COLO668 (cell line): ENCODE measurements at regions not wholly inside any gene's neighbourhood (a gene's known extent, or its start where the extent isn't known, plus 50 kb on each side); places are given as distances from the start of the nearest gene placed in this dataset.
"Not testable (repeated sequence)": the region's sequence is repeated elsewhere in the genome, so short reads cannot be mapped to it uniquely, and the experiment has no call there.

Source experiments
- DNase-seq: peaks from one replicate; lab custom pipeline; 2025; ENCODE audit not compliant: unreplicated experiment; lab: John Stamatoyannopoulos, UW

DNA sequence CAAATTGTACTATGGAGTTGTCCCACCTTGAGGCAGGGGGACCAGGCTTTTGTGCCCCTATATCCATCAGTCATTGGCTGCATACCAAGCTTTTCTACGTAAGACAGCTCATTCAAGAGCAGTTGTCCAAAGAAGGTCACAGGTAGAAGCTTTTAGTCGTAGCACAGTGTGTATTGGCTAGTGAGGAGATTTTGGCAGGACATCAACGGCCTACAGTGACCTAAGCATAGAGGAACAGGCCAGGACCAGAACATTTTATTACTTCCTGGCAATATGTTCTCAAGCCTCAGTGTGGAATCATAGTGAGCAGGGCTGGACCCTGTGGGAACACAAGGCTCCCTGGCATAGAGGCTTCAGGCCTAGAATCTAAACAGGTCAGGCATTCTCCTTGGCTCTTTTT, 105.4 kb upstream of the ANKRD28 start:
- DNase-seq = no peak

DNA sequence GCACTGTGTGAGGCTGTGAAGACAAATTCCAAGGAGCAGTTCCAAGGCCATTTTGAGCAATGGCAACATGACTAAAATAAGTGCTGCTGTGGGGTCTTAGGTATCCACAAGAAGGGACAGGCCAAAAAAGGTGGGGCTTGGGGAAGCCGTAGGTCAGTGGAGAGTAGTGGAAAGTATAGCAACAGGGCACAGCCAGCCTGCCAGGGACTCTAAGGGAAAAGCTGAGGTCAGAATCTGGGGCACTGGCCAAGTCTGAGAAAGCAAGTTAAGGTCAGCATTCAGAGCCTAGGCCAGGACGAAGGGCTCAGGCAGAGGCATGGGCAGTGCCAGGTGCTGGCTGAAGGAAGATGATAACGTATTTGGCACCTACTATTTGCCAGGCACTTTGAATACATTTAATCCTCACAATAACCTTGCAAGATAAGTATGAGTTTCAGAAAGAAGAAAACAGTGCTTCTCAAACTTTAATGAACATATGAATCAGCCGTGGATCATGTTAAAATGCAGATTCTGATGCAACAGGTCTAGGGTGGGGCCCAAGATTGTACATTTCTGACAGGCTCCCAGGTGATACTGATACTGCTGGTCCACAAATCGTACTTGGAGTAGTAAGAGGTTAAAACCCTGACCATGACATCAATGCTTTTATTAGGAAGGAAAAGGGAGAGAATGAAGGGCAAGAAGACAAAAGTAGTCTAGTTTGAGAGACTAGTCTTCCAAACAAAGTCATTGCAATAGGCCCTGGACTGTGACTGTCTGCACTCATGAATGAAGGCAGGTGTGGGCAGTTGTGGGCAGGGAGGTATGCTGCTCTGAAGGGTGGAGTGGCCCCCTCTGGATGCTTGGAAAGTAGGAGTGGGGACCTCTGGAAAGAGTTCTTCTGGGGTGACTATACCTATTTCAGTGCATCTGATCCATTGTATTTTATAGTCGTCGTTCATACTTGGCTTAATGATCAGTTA, 106.3 kb upstream of the ANKRD28 start:
- no peak for DNase-seq

- no peak for DNase-seq
Measured at GRCh38 chr3:15905041-15905440, 107.3 kb upstream of the ANKRD28 start.

- DNase-seq = not testable (repeated sequence)
Measured at GRCh38 chr3:15907403-15907802, 109.6 kb upstream of the ANKRD28 start.

DNA sequence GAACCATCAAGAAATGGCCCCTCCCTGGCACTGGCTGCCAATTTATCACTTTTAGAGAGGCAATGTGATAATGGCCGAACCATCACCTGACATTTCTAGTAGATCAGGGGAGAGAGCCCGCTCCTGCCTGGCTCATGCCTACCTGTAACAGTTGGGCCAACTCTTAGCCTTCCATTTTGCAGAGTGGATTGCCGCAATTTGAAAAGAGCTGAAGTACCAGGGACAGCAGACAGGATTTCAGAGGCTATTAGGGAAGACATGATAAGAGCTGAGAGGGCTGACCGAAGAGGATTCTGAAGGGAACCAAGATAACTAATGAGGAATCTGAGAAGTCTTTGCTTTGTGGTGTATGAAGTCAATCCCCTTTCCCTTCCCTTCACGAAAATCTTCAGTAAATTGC, 121.2 kb upstream of the ANKRD28 start:
- no peak for DNase-seq

DNA sequence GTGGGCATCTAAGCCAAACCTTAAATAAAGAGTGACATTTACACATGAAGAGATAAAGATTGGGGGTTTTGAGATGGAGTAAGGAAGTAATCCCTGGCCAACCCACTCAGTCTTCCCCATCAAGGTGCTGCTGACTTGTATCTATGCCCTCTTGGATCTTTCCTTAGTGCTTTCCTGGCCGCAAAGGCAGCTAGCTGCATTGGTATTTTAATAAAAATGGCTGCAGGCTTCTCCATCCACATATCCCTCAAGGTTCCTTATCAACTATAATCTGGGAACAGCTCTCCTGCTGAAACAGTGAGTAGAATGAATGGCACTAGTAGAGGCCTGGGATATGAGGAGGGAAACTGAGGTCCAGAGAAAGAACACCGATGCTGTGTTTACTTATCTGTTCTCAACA, 122.2 kb upstream of the ANKRD28 start:
- DNase-seq = no peak

DNA sequence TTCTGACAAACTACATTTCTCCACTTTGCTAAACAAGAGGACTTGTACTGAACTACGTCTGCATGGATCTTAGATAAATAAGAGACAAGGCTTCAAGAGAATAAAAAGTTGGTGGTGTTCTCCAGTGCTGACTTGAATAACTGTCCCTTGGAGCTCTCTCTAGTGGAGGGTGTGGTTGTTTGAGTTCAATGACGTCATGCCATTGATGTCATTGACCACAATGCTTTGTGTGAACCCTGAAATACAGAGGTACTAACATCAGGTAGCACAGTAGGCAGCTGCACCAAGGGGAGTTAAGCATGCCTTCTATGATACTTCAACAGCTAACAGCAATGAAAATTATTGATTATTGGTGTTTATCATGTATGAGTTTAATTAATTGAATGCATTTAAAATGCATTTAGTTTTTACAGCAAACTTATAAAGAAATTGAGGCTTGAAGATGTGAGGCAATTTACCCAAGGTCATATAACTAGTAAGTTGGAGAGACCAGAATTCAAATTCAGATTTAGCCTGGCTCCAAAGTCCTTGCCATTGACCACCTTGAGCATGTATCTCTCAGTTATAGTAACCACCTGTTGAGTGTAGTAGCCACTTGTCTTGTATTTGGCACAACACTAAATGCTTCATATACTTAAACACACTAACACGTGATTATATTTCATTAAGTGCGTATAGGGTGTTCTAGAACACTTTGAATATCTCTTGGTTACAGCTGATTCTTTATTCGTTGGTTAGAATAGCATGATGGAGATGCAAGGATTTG, 126.0 kb upstream of the ANKRD28 start:
- peak; percentile 17 for DNase-seq

DNA sequence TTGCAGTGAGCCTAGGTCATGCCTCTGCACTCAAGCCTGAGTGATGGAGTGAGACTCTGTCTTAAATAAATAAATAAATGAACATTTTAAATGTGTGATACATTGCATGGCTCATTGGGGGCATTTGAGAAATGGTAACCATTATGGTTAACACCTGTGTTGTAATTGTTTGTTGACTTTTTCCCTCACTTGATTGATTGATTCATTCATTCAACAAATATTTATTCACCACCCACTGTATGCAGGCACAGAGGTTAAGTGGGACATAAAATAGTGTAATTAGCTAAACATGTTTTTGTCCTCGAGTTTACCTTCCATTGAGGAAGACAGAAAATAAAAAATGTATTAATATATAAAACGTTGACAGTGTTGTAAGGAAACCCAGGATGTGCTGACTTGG, 127.1 kb upstream of the ANKRD28 start:
- peak; percentile 19 for DNase-seq

DNA sequence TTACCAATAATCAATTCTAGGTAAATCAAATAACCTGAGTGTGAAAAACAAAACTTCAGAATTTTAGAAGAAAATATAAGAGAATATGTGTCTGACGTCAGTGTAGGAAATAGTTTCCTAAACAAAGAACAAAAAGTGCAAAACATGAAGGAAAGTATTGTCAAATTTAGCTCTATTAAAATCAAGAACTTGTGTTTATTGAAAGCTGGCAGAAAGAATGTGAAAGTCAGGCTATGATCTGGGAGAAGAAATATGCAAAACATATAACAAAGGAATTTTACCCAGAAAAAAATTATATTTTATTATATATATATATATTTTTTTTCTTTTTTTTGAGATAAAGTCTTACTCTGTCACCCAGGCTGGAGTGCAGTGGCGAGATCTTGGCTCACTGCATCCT, 129.1 kb upstream of the ANKRD28 start:
- DNase-seq = no peak

DNA sequence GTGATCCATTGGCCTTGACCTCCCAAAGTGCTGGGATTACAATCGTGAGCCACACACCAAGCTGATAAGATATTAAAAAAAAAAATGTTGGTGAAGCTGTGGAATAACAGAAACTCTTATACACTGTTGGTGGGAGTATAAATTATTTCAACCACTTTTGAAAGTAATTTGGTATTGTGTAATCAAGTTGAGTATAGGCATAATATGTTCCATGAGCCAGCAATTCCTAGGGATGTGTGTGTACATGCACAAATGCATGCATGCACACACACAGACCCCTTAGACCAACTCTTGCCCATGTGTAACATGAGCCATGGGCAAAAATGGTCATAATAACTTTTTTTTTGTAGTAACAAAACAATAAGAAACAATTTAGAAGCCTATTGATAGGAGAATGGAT, 130.2 kb upstream of the ANKRD28 start:
- DNase-seq = no peak

GRCh38 chr3:15929944-15930571, 132.3 kb upstream of the ANKRD28 start:
- no peak for DNase-seq

DNA sequence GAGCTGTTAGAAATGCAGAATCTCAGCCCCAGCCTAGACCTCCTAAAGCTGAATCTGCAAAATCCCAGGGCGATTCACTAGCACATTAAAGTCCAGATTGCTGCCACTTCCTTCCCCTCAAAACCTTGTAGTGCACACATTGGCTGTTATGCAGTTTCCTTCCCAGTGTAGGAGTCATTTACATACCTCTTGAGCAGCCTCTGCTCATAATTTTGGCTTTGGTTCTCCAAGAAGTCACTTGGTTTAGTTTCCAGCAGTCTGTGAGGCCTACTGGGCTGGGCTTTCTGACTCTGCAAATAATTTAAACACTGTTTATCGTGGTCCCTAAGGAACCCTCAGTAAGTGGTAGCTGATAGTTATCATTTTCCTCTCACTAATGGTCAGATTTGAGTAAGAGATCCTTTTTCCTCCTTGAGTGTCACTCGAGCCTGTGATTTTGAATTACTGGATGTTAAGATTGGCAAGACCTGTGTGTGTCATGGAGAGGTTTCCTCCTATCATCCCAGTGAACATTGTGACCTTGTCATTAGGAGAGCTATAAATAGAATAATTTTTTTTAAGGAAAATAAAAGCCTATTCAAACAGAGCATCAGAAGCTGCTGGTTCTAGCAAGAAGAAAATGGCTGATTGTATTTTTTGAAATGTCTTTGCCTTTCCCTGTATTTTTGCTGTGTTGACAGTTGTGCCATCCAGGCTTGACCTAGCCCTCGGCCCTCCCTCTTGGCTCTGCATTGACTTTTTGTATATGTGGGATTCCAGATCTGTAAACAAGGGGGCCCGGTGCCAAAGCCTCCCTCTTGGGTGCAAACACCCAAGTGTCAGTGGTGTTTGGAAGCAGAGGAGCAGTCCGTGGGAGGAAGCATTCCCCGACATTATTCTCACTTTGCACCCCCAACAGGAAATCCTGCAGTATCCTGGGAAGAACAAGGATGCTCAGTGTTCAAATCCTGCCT, 134.8 kb upstream of the ANKRD28 start:
- DNase-seq = no peak

DNA sequence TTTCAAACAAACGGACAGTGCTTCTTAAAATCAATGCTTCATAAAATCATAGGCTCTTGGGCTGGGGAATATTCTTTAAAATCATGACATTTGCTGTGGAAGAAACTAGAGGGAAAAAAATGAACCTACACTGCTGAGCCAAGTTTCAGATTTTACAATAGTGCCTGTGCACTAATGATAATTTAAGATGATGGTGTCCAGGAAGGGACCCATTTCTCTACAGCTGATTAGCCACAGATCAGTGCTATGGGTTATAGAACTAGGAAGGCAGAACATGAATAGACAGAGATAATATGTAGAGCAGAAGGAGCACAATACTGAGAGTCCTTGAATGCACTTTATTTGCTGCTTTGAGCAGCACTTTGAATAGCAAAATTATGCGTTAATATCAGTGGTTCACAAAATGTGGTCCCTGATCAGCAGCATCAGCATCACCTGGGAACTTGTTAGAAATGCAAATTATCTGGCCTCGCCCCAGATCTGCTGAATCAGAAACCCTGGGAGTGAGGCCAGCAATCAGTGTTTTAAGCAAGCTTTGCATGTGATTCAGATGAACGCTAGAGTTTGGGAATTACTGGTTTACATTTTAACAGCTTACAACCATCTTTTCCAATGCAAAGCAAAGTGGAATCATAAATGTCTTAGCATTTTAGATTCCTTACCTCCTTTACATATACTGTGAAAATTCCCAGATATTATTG, 135.8 kb upstream of the ANKRD28 start:
- DNase-seq = no peak

DNA sequence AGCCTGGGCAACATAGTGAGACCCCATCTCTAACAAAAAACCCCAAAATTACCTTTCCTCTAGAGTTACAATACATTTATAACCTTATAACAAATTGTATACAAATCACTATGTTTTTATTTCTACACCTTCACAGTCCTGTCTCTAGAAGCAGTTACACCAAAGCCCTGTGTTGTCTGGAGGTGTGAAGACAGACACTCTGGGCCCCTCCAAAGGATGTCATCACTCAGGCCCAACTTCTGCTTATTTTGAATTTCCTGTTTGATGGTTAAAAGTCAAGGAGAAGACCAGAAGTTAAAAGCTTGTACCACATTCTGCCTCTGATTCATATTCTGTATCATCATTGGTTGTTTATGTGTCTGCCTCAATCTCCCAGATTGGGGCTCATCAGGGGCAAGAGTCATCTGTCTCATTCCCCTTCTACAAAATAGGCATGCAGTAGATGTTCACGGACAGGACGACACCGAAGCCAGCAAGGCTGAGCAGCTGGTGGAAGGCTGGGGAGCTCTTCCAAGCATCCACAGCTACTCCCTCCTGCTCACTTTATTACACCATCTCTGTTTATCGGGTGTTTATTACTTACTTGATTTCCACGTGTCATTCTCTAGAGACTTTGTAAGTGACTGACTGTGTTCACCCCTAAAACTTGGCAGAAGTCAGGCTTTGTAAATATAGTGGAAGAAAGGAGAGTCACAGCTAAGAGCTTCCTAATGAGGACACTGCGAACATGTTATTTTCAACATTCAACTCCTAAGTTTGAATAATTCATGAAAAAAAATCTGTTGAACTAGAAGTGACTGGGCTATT, 136.8 kb upstream of the ANKRD28 start:
- DNase-seq = no peak

DNA sequence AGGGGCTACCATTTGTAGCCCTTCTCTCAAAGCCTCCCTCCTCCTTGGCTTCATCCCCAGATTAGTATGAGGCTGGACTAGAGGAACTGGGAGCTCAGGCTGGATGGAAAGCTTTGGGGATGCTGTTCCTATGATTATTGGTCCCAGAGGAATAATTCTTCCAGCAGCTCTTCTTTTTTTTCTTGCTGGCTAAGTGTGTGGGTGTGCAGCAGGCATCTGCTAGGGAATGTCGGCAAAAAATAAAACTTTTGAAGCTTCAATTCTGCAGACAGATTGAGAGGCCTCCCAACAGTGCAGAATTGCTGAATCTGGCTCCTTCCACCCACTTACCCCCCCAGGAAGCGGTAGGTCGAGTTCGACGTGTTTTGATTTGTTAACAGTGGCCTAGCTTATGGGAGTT, 138.5 kb upstream of the ANKRD28 start:
- DNase-seq = no peak

DNA sequence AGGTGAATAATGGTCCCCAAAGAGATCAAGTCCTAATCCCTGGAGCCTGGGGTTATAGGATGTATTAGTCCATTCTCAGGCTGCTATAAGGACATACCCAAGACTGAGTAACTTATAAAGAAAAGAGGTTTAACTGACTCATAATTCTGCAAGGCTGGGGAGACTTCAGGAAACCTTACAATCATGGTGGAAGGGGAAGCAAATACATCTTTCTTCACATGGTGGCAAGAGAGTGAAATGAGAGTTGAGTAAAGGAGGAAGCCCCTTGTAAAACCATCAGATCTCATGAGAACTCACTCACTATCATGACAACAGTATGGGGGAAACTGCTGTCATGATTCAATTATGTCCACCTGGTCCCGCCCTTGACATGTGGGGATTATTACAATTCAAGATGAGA, 142.9 kb upstream of the ANKRD28 start:
- no peak for DNase-seq

DNA sequence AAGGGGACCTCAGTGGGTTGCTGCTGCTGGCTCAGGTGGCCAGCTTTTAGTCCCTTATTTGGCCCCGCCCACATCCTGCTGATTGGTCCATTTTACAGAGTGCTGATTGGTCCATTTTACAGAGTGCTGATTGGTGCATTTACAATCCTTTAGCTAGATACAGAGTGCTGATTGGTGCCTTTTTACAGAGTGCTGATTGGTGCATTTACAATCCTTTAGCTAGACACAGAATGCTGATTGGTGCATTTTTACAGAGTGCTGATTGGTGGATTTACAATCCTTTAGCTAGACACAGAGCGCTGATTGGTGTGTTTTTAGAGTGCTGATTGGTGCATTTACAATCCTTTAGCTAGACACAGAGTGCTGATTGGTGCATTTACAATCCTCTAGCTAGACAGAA, 143.7 kb upstream of the ANKRD28 start:
- DNase-seq = not testable (repeated sequence)

DNA sequence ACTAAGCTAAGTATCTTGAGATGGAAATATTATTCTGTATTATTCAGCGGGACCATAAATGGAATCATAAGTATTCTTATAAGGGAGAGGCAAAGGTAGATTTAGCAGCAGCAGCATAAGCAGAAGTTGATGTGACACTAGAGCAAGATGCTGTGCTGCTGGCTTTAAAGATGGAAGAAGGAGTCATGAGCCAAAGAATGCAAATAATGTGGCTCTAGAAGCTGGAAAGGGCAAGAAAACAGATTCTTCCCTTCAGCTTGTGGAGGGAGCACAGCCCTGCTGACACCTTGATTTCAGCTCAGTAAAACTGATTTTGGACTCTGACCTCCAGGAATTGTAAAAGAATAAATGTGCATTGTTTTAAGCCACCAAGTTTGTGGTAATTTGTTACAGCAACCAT, 144.2 kb upstream of the ANKRD28 start:
- no peak for DNase-seq

DNA sequence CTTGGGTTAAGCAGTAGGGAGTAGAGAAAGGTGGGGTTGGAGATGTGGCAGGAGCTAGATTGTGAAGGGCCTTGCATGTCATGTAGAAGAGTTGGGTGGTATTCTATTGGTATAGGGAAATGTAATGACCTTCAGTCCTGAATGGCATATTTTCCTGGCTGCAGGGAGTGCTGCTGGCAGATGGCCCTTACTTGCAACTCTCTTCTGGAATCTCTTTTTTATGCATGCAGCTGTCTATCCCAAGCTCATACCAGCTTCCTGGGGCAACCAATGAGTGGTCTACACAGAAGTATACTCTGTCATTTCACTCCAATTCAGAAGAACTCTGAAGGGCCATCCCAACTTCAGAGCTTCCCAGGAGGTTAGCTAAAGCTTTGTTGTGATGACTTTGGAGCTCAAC, 144.7 kb upstream of the ANKRD28 start:
- no peak for DNase-seq
